ENCODE measurements at regions not wholly inside any gene's neighbourhood (a gene's known extent, or its start where the extent isn't known, plus 50 kb on each side); places are given as distances from the start of the nearest gene placed in this dataset.
"Not testable (repeated sequence)": the region's sequence is repeated elsewhere in the genome, so short reads cannot be mapped to it uniquely, and the experiment has no call there.

DNA sequence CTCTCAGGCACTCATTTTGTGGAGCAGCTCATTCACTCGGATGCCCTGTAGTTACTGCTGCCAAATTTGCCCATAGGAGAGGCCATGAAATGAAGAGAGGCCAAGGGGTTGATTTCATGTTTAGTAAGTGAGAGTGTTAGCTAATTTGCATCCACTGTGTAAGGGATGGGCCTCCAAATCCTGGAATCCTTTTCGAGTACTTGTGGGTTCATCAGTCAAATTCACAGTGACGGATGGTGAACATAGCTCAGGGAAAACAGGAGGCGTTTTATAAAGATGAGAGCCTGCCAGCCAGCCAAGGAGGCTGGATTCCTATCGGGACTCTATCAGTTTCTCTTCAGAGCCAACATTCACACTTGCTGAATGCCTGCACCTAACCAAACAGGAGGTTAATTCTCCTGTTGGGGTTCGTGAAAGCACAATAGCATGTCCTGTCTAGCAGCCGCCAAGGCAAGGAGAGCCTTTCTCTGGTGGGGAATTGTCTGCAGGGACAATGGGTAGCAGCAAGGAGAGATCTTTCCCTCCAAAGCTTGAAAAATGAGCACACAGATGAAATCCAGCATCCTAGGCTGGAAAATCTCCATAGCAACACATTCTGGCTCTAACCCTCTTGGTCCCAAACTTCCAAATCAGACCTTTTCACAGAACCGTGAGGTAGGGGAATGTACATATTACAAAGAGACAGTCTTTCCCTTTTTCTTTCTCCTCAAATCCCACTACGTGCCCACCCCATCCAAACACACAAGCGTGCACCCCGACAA, 231.4 kb upstream of the ECI2 start:
- DNase-seq, result no peak

DNA sequence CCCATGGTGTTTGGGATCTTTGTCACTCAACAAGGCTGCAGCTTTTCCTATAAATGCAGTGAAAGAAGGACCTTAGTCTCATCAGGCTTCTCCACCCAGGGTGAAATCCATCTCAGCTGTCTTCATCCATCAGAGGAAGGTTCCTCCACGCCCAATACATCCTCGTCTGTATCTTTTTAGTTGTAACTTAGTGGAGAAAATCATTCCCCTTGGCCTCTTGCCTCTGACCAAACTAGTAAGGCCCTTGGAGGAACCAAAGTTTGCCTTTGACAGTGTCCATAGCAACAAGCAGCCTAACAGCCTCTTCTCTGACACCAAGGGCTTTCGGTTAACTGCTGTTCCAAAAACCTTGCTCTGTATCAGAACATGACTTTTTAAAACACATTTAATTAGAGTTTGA, 230.3 kb upstream of the ECI2 start:
- DNase-seq, result no peak

DNA sequence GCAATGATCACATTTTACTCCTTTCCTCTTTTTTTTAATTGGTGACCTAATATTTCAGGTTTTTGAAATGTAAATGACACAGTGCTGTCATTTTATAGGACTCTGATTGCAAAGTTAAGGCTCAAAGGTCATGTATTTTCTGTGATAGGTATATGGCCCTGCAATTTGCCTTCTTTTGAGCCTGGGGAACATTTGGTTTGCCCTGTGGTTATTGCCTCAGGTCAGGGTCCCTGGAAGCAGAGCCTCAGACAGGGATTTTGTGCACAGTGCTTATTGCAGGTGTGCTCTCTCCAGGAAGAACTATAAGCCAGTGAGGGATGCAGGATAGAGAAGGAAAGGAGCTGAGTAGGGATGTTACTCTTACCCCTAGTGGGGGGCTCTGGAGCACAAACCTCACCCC, 229.3 kb upstream of the ECI2 start:
- DNase-seq, result no peak

DNA sequence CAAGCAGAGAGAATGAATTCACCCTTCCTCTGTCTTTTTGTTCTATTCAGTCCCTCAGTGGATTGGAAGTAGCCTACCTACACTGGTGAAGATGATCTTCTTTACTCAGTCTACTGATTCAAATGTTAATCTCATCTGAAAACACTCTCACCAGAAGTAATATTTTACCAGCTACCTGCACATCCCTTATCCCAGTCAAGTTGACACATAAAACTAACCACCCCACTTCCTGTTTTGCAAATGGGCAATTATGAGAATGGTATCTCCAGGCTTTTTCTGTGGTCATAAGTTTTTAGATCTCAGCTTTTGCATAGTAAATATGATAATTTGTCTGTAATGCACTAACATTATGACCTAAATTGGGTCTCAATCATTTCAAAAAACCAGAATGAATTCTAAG, 228.8 kb upstream of the ECI2 start:
- DNase-seq, result no peak

DNA sequence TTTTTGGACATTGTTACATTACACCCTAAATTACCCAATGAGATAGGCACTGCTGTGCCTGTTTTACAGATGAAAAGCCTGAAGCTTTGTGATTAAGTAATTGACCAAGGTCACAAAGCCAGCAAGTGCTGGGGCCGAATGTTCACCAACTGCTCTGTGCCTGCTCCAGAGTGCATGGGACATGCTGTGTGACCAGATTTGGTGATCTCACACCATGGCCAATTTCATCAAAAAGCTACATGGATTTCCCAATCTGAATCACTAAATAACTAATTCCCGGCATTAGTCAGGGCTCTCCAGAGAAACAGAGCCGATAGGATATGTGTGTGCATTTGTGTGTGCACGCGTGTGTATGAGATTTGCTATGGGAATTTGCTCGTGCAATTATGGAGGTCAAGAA, 228.3 kb upstream of the ECI2 start:
- DNase-seq, result no peak

DNA sequence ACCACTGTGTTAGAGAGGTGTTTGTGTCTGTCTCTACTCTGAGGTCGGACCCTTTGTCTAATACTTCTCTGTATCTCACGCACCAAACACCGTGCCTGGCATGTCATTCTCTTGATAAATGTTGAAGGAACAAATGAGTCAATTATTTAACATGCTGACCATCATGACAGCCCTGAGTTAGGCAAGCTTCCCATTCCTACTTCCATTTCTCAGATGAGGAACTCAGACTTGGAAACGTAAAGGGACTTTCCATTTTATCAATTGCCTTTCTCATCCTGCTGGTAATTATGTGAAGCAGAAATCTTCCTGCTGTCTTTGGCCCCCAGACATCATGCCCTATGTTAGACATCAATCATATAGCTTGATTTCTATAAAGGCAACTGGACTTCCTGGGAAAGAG, 227.0 kb upstream of the ECI2 start:
- DNase-seq, result no peak

DNA sequence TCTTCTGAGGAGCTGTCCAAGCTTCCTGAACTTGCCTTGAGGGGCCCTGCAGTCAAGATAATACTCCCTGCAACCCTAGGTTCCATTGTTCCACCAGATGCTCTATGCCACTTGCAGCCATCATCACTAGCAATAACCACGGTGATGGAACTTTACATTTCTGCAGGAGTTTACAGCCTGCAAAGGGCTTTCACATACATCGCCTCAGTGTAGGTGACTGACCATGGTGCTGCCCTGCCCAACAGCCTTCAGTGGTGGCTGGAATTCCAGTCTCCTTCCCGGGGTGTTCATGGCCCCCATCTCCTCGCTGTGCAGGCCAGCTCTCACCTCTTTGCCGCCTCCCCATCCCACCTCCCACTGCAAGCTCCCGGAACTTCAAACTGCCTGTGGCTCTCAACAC, 225.5 kb upstream of the ECI2 start:
- DNase-seq, result no peak

DNA sequence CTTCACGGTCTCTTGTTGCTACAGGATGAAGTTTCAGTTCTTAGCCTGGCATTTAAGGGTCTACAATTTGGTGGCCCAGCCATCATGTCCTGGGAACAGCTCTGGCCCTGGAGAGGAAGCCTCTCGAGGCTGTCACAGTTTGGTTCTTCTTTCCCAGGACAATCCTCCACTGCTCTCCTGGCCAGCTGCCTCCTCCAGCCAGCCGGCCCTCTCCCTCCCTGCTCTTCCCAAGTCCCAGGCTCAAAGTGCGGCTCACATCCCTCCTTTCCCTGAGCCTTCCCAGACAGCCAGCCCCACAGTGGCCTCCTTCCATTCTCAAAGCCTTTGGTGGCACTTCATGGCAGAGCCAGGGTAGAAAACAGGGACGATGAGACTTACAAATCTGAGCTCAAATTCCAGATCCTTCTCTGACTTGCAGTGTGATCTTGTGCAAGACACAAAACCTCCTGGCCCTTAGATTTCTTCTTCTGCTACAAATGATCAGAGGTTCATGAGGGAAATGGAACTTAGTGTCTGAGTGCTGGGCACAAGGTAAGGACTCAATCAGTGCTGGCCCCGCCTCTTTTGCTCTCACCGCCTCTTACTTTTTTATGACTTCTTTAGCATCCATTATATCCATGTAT, 223.8 kb upstream of the ECI2 start:
- DNase-seq, result no peak

DNA sequence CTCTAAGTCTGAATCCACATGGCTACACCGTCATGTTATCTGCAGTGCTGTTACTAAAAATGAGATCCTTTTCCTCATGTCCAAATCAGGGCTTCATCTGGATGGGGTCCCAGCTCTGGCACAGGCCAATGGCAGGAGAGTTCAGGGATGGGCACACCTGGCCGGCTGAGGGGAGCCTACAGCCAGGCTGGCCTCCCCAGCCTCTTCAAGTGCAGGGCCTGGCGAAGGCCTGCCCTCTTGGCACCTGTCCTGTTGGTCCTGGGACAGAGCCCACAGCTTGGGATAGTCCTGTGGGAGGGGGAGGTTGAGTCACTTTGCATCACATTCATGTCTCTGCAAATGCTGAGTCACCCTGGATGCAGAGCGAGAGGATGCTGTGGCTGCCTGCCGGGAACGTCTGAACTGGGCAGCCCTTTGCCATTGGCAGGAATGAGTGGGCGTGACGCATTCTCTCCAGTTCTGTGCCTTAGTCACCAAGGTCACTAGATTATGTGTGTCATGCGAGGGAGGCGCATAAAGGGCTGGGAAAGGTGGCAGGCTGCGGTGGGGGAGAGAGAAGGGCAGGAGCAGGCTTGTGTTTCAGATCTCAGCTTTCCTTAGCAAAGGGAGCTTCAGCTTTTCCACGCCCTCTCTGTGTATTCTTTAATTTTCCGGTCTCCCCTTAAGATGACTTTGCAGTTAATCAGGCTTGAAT, 223.2 kb upstream of the ECI2 start:
- DNase-seq, result peak; percentile 53

DNA sequence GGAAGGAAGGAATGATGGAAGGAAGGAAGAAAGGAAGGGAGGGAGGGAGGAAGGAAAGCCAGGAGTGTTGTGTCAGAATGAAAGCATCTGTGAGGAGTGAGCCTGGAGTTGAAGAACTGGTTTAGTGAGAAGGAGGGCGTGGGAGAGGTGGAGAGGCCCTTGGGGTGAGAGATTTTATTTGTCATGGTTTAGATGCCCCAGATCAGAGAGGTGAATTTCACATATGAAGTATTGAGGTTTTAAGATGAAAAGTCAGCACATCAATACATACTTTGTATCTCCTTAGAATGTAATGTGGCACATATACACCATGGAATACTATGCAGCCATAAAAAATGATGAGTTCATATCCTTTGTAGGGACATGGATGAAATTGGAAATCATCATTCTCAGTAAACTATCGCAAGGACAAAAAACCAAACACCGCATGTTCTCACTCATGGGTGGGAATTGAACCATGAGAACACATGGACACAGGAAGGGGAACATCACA, 222.3 kb upstream of the ECI2 start:
- DNase-seq, result not testable (repeated sequence)

DNA sequence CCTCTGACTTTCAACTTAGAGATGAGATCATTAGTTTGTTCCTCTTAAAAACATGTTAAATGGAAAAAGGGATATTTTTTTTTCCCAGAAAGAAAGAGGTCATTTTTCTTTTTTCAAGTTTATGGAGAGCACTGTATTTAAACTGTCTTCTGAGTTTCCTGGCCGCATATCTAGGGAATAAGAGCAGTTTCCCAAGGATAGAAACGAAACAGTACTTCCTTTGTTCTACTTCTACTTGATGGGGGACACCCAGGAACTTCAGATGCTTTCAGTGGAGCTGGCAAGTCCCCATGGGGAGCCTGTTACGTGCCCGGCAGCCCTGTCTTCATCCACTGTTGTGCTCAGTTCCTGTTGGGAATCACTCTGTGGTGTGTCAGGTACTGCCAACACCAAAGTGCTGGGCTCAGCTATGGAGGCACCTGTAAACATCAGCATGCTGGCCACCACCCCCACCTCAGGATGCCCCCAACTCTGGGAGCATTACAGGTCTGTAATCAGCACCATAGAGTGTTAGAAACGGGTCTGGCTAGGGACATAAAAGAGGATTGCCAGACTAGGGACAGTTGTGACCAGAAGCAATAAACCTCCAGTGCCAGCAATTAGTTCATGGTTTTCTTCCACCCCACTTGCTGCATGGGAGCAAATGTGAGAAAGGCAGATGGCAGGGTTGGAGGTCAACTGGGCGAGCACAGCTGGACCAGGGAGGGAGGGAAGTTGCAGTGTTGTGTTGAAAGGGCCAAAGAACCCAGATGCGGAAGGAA, 221.7 kb upstream of the ECI2 start:
- DNase-seq, result no peak

DNA sequence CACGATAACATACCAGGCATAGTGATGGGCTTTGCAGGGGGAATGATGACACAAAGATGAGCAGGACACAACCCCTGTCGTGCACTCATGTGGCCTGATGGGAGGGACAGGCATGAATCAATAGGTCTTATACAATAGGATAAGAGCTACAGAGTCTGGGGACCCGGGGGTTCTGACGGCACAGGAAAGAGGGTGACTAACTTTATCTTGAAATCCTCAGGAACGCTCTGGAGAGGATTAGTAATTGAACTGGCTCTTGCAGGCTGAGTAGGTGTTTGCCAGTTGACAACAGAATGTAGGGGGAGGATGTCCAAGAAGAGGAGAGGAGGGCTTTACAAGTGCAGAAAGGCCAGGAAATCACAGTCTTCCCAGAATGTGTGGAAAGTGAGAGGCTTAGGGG, 219.9 kb upstream of the ECI2 start:
- no peak for DNase-seq

DNA sequence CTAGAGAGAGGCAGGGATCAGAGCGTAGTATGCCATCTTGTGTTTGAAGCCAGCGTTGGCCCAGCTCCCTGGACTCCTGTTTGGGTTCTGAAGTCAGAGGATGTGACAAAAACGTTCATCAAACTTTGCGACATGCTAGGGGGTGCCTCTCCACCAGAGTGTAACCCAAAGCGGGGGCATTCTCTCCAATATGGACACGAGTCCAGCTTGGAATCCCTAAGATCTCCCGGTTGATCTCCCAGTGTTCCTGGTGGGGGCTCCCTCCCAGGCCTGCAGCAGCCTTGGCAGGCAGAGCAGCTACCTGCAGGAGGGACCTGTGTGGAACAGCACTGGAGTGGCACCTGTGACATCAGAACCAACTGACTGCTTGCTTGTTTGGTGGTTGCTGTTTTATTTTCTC, 218.8 kb upstream of the ECI2 start:
- DNase-seq, result no peak

DNA sequence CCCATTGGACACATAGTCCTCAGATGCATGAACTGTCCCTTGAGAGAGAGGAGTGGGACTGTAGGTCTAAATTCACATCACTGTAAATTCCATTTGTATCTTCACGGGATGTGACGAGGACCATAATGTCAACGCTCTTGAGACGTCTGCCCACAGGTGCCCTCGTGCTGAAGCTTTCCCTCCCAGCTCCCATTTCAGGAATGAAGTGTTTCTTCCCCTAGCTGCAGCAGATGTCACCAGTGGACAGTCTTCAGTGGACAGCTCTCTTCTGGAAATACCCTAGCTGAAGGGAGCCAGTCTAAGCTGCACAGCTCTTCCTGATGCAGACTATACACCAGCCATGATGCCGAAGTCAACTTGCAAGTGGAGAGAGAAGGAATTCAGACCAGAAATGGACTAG, 217.4 kb upstream of the ECI2 start:
- DNase-seq, result no peak

DNA sequence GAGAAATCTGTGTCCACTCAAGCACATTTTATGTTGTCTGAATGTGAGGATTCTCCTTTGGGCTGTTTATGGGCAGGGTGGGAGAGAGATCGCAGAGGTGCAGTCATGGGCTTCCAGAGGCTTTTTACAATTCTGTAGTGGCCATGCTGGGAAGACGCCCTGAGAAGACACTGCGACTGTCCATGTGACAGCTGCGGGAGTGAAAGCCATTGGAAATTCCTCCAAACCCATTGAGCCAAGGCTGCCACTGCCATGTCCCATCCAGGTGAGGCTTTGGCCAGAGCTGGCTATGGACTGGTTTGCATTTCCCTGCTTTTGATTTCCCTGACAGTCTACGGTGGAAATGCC, 216.9 kb upstream of the ECI2 start:
- no peak for DNase-seq

DNA sequence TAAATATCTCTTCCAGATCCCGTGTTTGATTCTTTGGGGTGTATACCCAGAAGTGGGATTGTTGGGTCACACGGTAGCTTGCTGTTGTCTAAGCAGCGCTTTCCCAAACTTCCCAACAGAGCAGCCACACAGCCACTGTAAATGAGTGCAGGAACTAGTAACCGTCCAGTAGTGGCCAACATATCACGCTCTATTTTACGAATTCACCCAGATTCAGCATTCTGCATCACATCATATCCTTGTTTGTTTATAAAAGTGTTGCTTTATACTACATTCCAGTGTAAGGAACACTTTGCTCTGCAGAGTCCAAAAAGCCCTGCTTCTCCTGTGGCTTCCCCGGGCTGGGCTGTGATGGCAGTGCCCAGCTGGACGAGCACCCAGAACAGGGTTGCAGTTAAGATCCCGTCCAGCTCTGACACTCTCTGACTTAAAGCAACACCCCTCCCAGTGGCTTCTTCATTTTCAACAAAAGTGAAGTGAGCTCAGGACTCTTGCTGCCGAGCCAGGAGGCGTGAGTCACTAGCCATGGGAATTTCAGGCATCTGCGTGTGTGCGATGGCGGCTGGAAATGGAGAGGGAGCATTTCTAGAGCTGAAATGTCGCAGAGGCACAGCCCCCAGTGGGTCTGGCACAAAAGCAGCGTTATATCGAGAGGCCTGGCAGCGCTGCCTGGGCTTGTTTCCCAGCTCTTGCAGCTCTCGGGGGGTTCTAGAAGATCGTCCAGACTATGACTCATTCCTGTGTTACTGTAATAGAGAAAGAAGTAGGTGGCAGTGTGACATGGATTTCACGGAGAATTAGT, 216.3 kb upstream of the ECI2 start:
- DNase-seq, result no peak

DNA sequence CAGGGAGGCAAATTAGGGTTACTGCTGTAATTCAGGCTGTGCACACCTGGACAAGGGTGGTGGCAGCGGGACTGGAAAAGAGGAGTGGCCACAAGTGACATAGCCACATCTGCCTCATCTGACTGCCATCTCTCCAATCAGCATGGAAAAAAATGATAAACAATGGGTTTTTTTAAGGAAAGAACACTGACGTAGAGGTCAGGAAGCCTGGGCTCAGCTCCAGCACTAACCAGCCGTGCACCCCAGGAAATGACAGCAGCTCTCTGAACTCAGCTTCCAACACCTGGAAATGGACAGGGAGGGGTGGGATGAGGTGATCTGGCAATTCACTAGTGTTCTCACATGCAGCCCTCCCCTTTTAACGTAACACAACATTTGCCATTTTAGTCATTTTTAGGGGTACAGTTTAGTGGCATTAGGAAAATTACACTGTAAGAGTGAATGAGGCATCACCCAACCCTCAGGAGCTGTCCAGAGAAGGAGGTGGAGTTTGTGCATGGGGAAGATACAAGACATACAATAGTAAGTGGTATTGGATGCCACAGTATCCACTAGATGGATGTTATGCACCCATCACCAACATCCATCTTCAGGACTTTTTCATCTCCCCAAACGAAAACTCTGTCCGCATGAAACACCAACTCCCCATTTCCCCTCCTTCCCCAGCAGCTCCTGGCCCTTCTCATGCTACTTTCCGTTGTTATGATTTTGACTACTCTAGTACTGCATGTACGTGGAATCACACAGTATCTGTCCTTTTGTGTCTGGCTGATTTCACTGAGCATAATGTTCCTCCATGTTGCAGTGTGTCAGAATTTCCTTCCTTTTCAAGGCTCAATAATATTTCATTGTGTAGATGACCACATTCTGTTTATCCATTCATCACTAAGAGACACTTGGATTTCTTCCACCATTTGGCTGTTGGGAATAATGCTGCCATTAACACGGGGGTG, 215.5 kb upstream of the ECI2 start:
- DNase-seq, result no peak

DNA sequence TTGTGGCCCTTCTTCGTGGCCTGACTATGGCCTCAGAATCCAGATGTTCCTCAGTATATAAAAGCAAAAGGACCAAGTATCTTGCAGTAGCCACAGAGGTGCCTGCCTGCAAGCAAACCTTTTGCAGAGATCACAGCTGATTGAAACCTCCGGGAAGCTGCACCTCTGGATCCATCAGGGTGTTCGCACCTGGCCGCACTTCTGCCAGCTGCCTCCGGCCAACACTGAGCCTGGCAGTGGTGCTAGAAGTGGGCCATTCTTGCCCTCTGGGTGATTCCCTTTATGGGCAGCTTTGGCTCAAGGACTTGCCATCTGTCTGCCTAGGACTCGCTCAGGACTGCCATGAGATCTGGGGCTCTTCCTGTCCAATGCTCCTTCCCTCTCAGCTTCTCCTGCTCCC, 214.6 kb upstream of the ECI2 start:
- no peak for DNase-seq

DNA sequence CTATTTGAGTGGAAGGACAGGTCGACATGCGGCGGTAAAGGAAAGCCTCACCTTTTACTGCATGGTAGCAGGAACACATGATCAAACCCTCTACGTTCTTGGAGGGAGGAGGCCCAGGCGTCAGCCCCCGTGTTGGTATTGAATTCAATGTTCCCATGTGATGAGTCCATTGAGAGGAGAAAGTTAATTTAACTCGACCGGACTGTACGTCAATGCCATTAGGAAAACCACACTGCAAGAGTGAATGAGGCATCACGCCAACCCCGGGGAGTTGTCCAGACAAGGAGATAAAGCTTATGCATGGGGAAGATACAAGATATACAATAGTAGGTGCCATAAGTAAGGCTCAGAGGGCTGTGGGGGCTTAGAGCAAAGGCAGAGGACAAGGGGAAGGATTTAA, 213.9 kb upstream of the ECI2 start:
- no peak for DNase-seq

DNA sequence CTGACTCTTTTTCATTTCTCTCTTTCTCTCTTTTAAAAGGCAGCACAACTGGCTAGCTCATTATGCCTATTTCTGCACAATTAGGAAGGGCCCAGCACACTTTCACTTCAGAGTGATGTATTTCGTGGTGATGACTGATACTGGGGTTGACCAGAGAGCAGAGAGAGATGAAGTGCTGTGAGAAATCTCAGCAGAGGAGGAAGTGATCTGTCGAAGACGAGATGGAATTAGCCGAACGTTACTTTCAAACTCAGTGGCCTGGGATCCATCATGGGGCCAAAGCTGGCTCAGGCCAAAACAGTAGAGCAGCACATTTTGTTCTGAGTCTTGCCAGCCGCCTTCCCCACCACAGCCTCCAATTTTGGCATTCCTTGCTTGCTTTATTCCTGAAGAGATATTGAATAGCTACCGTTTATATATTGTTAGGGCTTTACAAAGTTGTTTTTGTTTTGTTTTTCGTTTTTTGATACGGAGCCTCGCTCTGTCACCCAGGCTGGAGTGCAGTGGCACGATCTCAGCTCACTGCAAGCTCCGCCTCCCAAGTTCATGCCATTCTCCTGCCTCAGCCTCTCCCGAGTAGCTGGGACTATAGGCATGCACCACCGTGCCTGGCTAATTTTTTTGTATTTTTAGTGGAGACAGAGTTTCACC, 213.2 kb upstream of the ECI2 start:
- no peak for DNase-seq

DNA sequence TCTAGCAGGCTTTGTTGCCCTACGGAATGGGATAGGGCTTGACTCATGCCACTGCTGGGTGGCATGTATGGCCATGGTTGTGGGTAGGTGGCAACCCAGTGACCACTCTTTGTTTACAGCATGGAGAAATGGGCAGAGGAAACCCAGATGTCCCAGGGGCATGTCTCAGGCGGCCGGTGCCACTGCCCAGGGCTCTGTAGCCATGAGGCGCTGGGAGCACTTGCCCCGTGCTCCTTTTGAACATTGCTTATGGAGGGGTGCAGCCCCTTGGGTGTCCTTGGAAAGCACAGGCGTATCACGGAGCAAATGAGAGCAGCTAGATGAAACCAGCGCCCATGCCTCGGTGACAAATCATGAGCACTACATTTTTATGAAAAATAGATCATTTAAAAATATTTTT, 212.5 kb upstream of the ECI2 start:
- no peak for DNase-seq
